Suppressor macrophage treated with lipopolysaccharide for 1 hour (primary cell): ENCODE measurements at regions not wholly inside any gene's neighbourhood (a gene's known extent, or its start where the extent isn't known, plus 50 kb on each side); places are given as distances from the start of the nearest gene placed in this dataset.

Source experiments
- DNase-seq, 3 donors: peaks; one replicate each; pipeline ENCODE4 v3.0.0-alpha.2; 2020 to 2022

DNA sequence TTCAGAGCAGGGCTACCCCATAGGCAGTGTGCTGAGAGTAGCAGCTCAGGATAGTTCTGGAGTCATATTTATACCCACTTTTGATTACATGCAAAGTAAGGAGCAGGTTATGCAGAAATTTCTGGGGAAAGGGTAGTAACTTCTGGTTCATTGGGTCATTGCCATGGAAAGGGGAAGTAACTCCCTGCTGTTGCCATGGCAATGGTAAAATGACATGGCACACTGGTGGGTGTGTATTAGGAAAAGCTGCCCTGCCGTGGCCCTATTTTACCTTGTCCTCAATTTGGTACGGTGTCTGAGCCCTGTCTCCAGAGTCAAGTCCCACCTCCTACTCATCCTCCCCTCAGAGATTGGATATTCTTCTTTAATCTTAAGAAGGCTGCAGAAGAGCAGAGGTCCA lies 526.7 kb upstream of the TYRP1 start:
- peak; percentile 22 to 39 (median 22) for DNase-seq

DNA sequence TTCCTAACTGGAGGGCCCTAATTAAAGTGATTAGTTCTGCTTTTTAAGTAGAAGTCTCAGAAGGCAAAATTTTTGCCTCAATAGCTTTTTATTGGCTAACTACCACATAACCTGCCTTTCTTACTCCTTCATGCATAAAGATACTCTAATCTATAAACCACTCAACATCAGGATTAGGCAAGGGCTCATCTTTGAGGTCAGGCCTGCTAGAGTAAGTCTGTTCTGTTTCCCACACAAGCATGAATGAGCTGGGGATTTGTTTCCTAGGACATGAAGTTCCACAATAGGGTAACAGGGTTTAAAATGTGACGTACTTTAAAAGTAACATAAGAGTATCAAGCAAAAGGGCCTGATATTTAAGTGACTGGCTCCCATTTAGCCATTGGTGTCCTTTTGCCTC lies 522.7 kb upstream of the TYRP1 start:
- no peak for DNase-seq

DNA sequence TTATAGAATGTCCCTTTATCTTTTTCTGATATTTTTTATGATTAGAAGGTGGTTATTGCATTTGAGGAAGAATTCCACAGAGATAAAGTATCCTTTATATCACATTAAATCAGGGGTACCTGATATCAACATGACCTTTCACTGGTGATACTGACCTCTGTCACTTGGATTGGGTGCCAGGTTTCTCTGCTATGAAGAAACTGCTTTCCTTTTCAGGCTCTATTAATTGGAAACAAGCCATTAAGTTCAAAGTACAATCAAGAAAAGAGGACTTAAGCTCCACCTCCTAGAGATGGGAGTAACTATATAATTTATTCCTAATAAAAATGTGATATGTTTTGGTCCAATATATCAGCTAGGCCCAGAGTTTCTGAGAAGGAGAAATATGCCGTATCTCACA lies 514.6 kb upstream of the TYRP1 start:
- DNase-seq = no peak

DNA sequence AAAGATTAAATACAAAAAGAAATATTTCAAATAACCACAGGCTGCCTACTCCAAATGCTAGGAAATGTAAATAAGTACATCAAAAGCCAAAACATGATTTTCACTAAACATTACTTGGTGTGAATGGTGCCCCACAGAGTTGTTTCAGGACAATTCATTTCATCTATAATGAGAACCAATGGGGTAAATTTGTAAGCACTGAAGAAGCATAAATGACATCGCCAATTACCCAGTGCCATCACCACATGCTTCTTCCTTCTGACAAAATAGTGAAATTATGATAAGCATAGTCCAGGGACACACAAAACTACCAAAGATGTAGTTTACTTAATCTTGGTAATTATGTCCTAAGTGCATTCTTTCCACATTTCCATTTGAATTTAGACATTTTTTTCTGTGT lies 510.4 kb upstream of the TYRP1 start:
- no peak for DNase-seq

DNA sequence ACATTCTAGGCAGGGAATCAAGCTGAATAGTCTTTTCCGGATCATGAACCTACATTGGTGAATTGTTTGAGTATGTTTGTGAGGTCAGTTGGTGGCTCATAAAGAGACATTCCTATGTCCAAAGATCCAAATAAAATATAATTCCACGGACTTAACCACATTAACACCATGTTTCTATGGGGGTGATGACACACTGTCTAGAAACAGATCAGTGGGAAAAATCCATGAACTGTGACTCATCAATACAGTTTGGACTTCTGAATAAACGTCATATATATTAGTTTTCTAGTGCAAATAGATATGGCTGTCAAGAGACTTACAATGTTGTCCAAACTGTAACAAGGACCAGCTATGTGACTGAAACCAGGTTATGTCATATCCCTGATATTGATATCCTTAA lies 509.9 kb upstream of the TYRP1 start:
- no peak for DNase-seq

DNA sequence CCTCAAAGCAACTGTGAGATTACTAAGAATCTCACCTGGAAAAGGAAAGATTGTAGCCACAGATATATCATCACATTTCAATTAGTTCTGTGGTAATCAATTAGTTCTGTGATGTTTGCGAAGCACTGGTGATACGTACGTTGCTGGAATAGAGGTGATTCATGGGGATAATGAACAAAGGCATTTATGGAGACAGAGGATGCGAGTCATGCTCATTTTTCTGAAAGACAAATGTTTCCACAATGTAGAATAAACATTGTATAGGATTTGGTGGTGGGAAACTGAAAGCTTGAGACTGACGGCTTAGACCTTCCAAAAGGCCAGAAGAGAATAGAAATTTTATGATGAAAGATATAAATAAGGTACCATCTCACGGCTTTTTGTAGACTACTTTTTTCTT lies 507.3 kb upstream of the TYRP1 start:
- DNase-seq = no peak

DNA sequence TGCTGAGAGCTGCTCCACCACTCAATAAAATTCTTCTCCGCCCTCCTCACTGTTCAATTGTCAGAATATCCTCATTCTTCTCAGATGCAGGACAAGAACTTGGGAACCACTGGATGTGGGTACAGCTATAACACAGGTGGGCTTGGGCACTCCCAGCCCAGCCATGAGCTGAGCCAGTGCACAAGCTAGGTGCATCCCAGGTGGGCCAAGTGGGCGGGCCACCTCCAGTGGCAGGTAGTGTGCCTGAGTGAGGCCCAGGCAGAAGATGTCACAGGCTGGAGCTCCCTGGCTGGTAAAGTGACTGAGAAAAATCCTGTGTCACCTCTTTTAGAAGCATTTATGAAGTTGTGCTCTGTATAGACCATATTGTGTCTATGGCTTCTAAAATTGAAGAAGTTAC lies 501.6 kb upstream of the TYRP1 start:
- DNase-seq = no peak

DNA sequence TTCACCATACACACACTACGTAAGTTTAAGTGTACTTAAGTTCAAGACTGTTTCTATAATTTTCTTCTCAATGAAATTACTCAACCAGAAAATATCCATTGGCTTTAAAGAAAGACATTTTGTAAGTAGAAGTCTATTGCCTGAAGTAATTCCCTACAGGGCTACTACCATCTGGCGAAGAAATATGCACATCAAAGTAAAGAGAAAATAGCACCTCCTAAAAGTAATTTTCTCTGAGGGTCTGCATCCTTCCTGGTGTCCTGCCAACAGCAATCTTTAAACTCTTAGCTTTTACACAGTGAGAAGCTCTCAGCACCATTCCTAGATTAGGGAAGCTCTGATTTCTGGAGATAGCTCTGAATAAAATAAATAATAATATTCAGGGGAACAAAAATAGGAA lies 498.5 kb upstream of the TYRP1 start:
- no peak for DNase-seq

DNA sequence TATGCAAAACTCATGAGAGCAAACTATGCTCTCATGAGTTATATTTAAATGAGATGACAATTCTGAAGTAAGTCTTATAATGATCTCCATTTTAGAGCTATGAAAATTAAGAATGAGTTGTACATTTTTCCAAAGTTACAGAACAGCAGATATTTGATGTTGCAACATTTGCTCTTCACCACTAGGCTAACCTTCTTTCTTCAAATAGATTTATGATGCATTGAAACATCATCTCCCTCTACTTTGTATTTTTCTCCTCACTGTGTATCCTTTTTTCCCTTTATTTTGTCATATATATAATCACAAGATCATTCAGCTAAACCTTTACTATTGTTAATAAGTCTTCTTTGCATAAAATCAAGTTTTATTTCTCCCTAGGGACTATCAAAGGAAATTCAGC lies 497.7 kb upstream of the TYRP1 start:
- no peak for DNase-seq

DNA sequence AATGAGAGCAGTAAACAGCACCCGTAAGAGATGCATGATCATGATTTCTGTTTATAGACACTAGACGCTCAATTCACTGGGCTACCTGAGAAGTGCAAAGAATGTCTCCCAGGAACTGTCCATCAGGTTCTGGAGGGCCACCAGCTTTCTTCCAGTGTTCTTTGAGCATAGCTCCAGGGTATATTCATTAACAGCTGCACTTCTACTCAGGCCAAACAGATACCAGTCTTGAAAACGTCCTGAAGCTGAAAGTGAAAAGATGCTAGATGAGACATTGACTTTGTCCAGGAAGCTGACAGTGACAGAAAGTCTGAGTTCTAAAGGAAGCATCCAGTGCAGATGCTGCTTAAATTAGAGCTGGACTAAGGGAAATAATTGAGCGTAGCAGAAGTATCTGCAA lies 488.7 kb upstream of the TYRP1 start:
- DNase-seq = no peak

DNA sequence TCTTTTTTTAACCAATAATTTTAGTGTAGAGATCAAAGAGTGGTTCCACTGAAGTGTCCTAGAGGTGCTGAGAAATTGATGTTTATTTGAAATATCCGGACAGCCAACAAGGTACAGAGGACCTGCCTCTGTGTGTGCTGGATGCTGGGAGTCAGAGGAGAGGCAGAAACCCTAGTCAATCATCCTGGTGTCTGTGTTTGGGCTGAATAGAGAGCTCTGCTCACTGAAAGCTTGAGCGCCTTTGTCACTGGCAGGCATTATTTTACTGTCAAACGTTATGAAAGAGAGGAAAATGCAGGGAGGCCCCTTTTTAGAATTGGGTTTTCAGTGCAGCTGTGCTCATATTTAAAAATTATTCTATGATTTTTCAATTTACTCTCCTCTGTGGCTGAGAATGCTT lies 480.3 kb upstream of the TYRP1 start:
- no peak for DNase-seq

DNA sequence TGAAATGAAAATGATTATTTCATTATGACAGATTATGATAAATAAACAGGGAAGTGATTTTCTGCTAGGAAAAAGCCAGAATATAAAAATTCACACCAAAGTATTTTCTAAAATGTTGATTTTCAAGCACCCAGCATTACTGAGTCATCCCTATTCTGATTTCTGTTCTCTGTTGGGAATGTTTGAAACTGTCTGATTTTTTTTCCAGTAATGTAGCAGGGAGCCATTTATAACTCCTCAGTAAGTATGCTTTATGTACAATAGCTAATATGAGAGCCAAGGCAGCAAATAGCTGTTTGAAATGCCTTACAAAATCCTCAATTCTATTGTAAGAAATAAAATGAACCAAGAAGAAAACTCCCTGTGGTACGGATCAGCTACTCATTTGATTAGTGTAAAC lies 471.7 kb upstream of the TYRP1 start:
- no peak for DNase-seq

DNA sequence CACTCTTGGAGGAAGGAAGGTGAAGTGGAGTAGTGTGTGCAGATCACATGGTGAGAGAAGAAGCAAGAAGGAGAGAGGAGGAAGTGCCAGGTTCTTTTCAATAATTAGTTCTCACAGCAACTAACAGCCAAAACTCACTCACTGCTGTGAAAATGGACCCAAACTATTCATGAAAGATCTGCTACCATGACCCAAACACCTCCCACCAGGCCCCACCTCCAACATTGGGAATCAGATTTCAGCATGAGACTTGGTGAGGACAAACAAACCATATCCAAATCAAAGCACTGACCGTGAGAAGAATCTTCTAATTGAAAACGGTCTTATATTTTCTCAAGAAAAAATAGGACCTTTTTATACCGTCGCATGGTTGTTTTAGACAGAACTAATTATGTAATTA lies 468.7 kb upstream of the TYRP1 start:
- DNase-seq = no peak

DNA sequence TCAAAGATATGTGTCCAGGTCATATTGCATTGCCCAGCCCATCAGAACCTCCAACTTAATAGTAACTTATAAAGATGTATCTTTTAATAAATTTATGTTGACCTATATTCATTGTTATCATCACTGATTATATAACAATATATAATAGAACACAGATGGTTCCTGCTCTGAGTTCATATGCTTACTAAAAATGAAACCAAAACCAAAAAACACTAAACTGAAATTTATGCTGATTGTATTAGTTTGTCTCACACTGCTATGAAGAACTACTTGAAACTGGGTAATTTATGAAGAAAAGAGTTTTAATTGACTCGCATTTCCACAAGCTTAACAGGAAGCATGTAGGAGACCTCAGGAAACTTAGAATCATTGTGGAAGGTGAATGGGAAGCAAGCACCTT lies 462.5 kb upstream of the TYRP1 start:
- DNase-seq = no peak

DNA sequence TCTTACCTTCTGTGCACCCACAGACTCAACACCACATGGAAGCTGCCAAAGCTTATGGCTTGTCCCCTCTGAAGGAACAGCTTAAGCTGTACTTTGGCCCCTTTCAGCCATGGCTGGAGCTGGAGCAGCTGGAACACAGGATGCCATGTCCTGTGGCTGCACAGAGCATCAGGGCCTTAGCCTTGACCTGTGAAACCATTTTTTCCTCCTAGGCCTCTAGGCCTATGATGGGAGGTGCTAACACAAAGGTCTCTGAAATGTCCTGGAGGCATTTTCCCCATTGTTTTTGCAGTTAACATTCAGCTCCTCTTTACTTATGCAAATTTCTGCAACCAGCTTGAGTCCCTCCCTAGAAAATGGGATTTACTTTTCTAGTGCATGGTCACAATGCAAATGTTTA lies 461.4 kb upstream of the TYRP1 start:
- no peak for DNase-seq

DNA sequence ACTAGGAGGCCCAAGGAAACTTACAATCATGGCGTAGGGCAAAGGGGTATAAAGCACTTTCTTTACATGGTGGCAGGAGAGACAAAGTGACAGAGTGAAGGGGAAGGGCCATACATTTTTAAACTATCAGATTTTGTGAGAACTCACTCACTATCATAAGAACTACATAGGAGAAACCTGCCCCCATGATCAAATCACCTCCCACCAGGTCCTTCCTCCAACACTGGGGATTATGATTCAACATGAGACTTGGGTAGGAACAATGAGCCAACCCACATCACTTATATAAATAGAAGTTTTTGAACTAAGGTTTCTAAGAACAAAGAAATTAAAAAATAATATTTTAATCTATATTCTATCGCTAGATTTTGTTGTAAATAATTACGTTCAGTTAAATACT lies 460.3 kb upstream of the TYRP1 start:
- no peak for DNase-seq

DNA sequence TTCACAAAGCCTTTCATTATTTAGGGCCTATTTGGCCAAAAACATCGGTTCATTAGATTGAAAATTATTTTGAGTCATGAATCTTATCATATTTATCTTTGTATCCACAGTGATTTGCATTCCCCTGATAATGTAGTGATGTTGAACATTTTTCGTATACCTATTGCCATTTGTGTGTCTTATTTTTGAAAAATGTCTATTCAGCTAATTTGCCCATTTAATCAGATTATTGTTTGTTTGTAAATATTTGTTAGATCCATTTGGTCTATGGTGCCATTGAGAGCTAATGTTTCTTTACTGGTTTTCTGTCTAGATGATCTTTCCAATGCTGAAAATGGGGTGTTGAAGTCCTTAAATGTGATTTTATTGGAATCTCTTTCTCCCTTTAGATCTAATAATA lies 439.2 kb upstream of the TYRP1 start:
- DNase-seq = no peak

DNA sequence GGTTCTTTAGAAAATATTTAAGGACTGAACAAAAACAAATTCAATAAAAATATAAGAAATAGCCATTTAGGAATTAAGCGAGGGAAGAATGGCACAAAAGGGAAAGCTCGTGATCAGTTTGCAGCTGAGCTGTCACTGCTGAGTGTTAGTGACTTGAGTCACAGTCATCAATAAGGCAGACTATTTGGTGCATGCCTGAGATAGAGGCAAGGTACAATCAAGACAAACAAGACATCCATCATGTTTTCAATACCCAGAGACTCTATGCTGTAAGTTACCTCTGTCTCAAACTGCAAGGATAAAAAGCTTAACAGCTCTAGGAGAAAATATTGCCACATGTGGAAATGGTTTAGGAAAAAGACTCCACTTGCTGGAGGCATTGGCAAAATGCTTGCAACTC lies 426.4 kb upstream of the TYRP1 start:
- no peak for DNase-seq

DNA sequence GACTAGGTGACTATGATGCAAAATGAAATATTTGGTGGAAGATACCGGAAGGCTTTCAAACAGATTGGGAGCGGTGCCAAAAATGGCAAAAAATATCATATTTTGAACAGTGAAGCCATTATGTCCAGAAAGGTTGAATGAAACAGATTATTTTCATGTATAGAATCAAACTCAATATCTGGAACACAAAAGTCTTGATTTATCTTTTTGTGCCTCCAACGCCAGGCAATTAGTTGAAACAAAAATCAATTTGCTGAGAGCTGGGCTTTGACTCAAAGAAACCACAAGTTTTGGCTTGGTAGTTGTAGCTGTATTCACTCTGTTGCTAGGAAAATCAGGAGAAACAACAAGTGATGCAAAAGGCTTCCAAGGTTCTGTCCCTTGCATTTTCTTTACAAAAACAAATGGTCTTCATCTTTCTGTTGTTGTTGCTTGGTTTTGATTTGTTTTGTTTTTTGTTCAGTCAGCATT lies 421.7 kb upstream of the TYRP1 start:
- no peak for DNase-seq

DNA sequence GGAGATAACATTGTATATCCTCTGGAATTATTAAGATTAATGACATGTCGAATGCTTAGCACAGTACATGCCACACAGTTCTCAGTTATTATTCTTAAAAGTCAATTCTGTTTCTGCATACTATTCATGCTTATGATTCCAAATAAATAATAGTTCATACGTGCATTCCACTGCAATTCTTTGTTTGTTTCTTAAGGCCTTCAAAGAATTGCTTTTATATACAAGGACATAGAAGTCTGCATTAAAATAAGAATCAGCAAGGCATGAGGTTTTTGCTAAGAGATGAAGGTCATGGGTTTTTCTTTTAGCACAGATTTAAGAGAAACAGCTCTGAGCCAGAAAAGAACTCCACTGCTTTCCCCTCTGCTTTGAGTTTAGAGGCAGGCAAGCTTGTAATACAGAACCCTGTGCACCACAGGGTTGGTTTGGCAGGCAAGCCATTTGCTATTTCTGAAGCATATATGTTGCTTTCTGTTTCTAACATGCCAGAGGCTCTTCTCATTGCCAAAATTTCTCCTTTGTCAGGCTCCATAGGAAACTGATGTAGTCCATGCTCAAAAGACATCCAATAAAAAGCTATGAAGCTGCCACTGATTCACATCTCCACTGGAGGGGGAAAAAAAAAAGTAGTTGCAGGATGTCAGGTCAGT lies 420.6 kb upstream of the TYRP1 start:
- DNase-seq = no peak

DNA sequence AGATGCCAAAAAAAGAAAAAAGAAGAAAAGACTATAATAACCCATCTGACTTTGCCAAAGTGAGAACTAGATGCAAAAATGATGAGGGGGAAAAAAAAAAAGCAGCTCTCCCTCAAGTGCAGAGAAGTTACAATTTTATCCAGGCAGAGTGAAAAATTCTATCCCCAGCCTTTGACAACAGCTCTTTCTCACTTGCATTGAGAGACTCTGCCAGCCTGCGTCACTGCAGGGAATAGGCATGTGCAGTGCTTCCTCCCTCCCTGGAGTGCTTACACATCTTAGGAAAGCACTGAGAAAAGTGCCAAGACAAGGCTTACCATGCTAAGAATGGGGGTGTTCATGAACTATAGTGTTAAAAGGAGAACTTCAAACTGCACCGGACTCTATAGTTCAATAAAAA lies 418.6 kb upstream of the TYRP1 start:
- no peak for DNase-seq

DNA sequence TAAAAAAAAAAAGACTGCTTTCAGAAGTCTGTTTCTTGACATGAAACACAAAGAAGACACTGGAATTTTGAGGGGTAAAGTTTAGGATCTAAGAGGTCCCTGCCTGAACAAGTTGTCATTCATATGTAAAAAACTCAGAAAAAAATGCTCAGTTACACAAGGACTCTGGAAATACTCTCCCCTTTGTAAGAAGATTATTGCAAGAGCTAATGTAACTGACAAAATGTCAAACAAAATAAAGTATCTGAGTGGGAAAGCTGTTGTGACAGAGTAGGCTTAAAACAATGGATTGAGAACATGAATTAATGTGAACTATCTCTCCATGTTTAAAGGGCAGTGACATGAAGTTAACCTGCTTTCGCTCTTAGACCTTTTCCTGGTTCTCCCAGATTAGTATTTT lies 416.7 kb upstream of the TYRP1 start:
- no peak for DNase-seq

DNA sequence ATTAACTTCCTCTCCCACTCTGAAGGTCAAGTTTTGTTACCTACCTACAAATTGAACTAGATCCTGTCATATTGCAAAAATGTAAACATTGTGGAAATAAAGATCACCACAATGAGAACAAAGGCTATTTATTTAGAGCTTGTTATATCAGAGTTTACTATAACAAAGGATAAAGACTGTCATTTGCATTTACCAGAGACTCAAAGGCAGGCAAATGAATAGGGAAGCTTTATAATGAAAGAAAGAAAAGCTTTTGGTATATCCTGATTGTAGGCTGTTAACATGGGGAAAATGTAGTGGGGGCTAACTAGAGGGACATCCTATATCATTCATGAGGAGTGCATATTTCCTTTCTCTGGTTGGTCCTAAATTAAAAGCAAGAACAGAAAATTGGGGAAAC lies 403.5 kb upstream of the TYRP1 start:
- no peak for DNase-seq

DNA sequence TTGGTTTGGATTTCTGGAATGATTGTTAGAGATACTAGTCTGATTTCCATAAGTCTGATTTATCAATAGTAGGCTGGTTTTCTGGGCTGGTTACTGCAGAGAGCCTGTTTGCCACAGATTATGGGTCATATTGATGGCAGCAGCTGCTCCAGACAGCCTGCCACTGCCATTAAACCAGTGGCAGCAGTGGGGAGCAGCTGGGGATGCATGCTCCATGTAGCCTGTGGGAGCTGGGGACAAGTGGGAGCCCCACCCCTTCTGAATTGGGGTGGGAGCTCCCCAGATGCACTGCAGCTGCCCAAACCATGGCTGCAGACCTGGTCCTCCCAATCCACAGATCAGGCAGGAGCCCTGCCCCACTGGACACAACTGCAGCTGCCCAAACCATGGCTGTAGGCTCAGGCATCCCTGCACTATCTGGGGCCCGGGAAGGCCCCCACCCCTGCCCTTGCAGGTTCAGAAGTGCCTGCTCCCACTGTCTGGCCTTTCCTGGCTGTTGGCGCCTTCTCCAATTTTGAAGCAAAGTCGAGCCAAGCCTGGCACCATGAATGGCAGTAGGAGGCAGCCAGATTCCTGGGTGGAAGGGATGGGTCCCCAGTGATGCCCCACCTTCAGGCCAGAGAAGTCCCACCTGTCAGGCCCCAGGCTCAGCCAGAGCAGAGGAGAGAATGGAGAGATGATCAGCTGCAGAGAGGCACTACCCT lies 402.9 kb upstream of the TYRP1 start:
- DNase-seq = no peak

DNA sequence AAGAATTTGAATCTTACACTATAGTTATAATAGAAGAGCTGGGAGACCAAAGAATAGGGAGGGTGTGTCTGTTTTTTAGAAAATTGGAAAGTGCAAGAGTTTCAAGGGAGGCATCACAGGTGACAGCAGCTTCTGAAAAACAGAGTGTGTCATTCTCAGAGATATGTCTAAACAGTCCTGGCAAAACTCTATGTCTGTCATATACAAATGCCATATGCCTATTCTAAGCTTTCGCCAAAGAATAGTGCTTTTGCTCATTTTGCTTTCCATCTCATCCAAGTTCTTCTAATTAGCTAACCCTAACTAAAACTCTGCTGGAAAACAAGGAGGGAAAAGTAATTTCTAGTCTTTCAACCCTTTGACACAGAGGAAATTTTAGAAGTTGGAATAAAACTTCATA lies 388.0 kb upstream of the TYRP1 start:
- DNase-seq = no peak
